SU-DHL-6 (cell line): ENCODE measurements at regions not wholly inside any gene's neighbourhood (a gene's known extent, or its start where the extent isn't known, plus 50 kb on each side); places are given as distances from the start of the nearest gene placed in this dataset.

ENCODE experiments used
- H2AFZ ChIP-seq: fragments of 200-600 bp; sonication (generic); 2 replicates; pipeline ENCODE4 v1.6.1; 2014; ENCODE audit warnings: low read depth, mild to moderate bottlenecking, moderate library complexity, mixed read lengths, antibody characterized with exemption, low read length; ENCODE audit not compliant: severe bottlenecking
- H3F3A ChIP-seq: fragments of 200-600 bp; shearing (Covaris generic); 2 replicates; pipeline ENCODE4 v1.6.0; 2016; ENCODE audit warnings: antibody characterized with exemption, mild to moderate bottlenecking; ENCODE audit not compliant: insufficient read depth
- H3K27ac ChIP-seq: fragments of 200-600 bp; sonication (generic); 2 replicates; pipeline ENCODE4 v1.5.1; 2016; ENCODE audit warnings: low read depth, mild to moderate bottlenecking, low read length, moderate library complexity, mixed read lengths
- H3K27me3 ChIP-seq: fragments of 200-600 bp; sonication (generic), shearing (Covaris generic); 2 replicates; pipeline ENCODE4 v1.6.0; 2014; ENCODE audit warnings: mild to moderate bottlenecking, low read length
- H3K36me3 ChIP-seq: fragments of 200-600 bp; sonication (generic); 2 replicates; pipeline ENCODE4 v1.6.1; 2014; ENCODE audit warnings: mild to moderate bottlenecking, low read length, mixed read lengths
- H3K4me2 ChIP-seq: fragments of 300-600, 200-600 bp; shearing (Covaris generic), sonication (generic); 2 replicates; pipeline ENCODE4 v1.6.0; 2014; ENCODE audit warnings: low read length, low read depth, mild to moderate bottlenecking; ENCODE audit not compliant: poor library complexity, severe bottlenecking
- H3K4me3 ChIP-seq: fragments of 200-600 bp; sonication (generic); 2 replicates; pipeline ENCODE4 v1.5.1; 2014; ENCODE audit warnings: antibody characterized with exemption, low read length, mild to moderate bottlenecking, mixed read lengths; ENCODE audit not compliant: insufficient read depth, poor library complexity, severe bottlenecking
- H3K79me2 ChIP-seq: fragments of 200-600 bp; sonication (generic); 2 replicates; pipeline ENCODE4 v1.6.1; 2014; ENCODE audit warnings: mild to moderate bottlenecking, low read length, moderate library complexity; ENCODE audit not compliant: insufficient read depth
- H3K9ac ChIP-seq: fragments of 200-600 bp; sonication (generic); 2 replicates; pipeline ENCODE4 v1.7.0; 2014; ENCODE audit warnings: mild to moderate bottlenecking, low read length
- H3K9me2 ChIP-seq: fragments of 200-600 bp; sonication (generic); replicated peaks from 2 replicates; pipeline ENCODE4 v1.6.1; 2014; ENCODE audit warnings: low read length; ENCODE audit not compliant: insufficient read depth
- H3K9me3 ChIP-seq: fragments of 200-600 bp; sonication (generic); 2 replicates; pipeline ENCODE4 v1.6.1; 2014; ENCODE audit warnings: low read length, mixed read lengths; ENCODE audit not compliant: insufficient read depth
- H4K20me1 ChIP-seq: fragments of 200-600 bp; sonication (generic); 2 replicates; pipeline ENCODE4 v1.6.1; 2014; ENCODE audit warnings: low read depth, mild to moderate bottlenecking, antibody characterized with exemption, low read length, moderate library complexity, mixed read lengths
- CTCF ChIP-seq: fragments of 200-600 bp; sonication (generic); IDR thresholded peaks from one replicate; pipeline ENCODE4 v1.5.1; 2017; ENCODE audit warnings: antibody characterized with exemption, mild to moderate bottlenecking, low read length, moderate library complexity; ENCODE audit not compliant: insufficient read depth, poor library complexity, severe bottlenecking
- EZH2phosphoT487 ChIP-seq: fragments of 200-600 bp; sonication (generic), shearing (Covaris generic); conservative IDR thresholded peaks from 2 replicates; pipeline ENCODE4 v1.6.1; 2018; ENCODE audit warnings: mild to moderate bottlenecking, antibody characterized with exemption, low read length, moderate library complexity, mixed read lengths

GRCh38 chr10:120047926-120048325 lies 155.4 kb downstream of the SEC23IP start:
- Histone ChIP-seq H3K36me3 (no peaks in the 10 kb centered on the region), H3K4me3 (no peak overlapping the region), H3K9me3 (no peaks in the 10 kb centered on the region), H3K79me2 (no peaks in the 10 kb centered on the region), H3F3A (no peaks in the 10 kb centered on the region), H3K27me3 (no peaks in the 10 kb centered on the region), H4K20me1 (no peaks in the 10 kb centered on the region), H3K9me2 (no peaks in the 10 kb centered on the region), H2AFZ (no peak overlapping the region), H3K9ac (no peak overlapping the region), H3K27ac (no peak overlapping the region), H3K4me2 (no peak overlapping the region)
- TF ChIP-seq CTCF (no peak), EZH2phosphoT487 (no peak)

- no peak overlapping the region for H3K4me2 ChIP-seq
- H3K79me2 ChIP-seq: no peaks in the 10 kb centered on the region
- no peaks in the 10 kb centered on the region for H3K27me3 ChIP-seq
- H3K36me3 ChIP-seq: no peaks in the 10 kb centered on the region
- H3K9ac ChIP-seq: no peak overlapping the region
- no peak overlapping the region for H2AFZ ChIP-seq
- H3F3A ChIP-seq: no peaks in the 10 kb centered on the region
- H3K9me2 ChIP-seq: no peaks in the 10 kb centered on the region
- H3K9me3 ChIP-seq: no peaks in the 10 kb centered on the region
- no peaks in the 10 kb centered on the region for H4K20me1 ChIP-seq
- H3K4me3 ChIP-seq: no peak overlapping the region
- TF ChIP-seq EZH2phosphoT487 (no peak), CTCF (no peak)
- no peak overlapping the region for H3K27ac ChIP-seq
These were observed 155.9 kb downstream of the SEC23IP start for GRCh38 chr10:120048391-120048790.

- TF ChIP-seq EZH2phosphoT487 (no peak), CTCF (no peak)
- Histone ChIP-seq H3K27ac (no peak overlapping the region), H3K4me3 (no peak overlapping the region), H4K20me1 (no peaks in the 10 kb centered on the region), H3K9ac (no peak overlapping the region), H3K36me3 (no peaks in the 10 kb centered on the region), H3K9me2 (no peaks in the 10 kb centered on the region), H3K9me3 (no peaks in the 10 kb centered on the region), H3K4me2 (no peak overlapping the region), H3K79me2 (no peaks in the 10 kb centered on the region), H2AFZ (no peak overlapping the region), H3F3A (no peaks in the 10 kb centered on the region), H3K27me3 (no peaks in the 10 kb centered on the region)
These were observed 159.1 kb downstream of the SEC23IP start for GRCh38 chr10:120051671-120052070.
